ENCODE measurements at regions not wholly inside any gene's neighbourhood (a gene's known extent, or its start where the extent isn't known, plus 50 kb on each side); places are given as distances from the start of the nearest gene placed in this dataset.

DNA sequence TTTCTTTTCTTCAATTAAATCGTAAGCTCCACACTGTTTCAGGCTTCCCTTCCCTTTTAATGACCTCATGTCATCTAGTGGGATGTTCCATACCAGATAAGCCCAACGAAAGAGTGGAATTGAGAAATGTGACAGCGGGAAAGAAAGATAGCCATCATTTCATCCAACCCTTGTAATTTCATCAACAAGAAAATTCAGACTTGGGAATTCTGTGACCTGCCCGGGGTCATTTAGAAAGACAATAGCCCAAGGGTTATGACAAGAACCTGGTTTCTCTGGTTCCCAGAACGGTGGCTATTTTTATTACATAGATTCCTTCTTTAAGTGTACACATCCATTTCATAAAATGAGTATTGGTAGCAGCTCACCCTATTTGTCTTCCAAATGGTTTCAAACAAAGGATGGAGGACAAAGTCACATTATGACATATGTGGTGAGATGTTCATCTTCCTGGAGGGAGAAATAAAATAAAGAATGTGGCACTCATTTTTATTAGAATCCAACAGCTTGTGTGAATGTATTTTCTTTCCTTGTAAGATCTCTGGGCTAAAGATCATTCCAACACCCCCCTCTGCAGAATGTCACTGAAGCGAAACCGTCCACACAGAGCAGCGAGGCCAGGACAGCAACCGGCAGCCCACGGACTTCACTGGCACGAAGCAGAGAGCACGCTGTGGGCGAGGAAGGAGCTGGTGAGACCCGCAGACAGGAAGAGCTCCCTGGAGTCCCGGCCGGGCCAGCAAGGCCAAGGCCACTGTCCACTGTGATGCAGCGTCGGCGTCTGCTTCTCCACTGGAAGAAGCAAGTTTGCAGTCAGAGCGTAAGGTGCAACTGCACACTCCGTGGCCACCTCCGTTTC is 199.9 kb downstream of the KLF6 start:
- 95% methylated on average over 22 of the region's 22 CpGs for WGBS (ENCODE audit: low lambda C conversion rate)
- H3K4me2 ChIP-seq = no peak overlapping the region
- no peak overlapping the region for H2AFZ ChIP-seq (ENCODE audit: low read depth)

DNA sequence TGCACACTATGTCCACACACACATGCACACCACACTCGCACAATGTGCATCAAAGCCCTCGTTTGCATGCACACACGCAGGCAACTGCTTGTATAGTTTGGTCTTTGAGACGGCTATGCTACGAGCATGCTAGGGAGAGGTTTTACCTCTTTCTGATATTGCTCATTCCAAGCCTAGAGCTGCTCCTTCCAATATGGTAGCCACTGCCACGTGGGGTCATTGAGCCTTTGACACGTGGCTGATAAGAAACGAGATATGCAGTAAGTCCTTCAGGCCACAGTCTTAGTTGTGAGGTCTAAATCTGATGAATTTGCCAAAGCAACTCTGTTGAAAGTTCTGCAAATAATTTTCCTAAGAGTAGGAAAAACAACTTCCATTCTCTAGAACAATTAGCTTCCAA is 204.4 kb downstream of the KLF6 start:
- Histone ChIP-seq H3K27ac (ENCODE audit: low read depth in 2 of 2, low read length in 1 of 2) (no peak overlapping the region), H3K4me3 (ENCODE audit: low read depth in 2 of 2, low read length in 1 of 2) (no peak overlapping the region), H3K9me3 (no peaks in the 10 kb centered on the region), H3K36me3 (replicated peaks in 1 of 2; ENCODE audit: control insufficient read depth in 1 of 2, insufficient read depth in 2 of 2, low read length in 1 of 2) (no peaks in the 10 kb centered on the region), H4K20me1 (ENCODE audit: insufficient read depth) (no peaks in the 10 kb centered on the region), H3K4me1 (ENCODE audit: control insufficient read depth in 1 of 2, insufficient read depth in 2 of 2, low read depth in 1 of 2, low read length in 1 of 2) (no peaks in the 10 kb centered on the region), H3K79me2 (ENCODE audit: insufficient read depth) (no peaks in the 10 kb centered on the region), H3K9me2 (no peaks in the 10 kb centered on the region), H3K9ac (no peak overlapping the region), H3K27me3 (ENCODE audit: insufficient read depth) (no peaks in the 10 kb centered on the region), H3K4me2 (no peak overlapping the region), H3F3A (replicated peaks; ENCODE audit: insufficient read depth) (no peaks in the 10 kb centered on the region), H2AFZ (ENCODE audit: low read depth) (no peak overlapping the region)
- ChIA-PET CTCF (interaction anchor here (0.6 kb wide), 1 partner anchor 163 kb away, joined by 4 read pairs; no protein-coding TSS in a partner anchor), POLR2A (no interaction called here)
- 77% methylated on average over 8 of the region's 8 CpGs for WGBS (ENCODE audit: low lambda C conversion rate)
- no peak for DNase-seq
- TF ChIP-seq EP300 (IDR thresholded peaks at IDR 0.05; ENCODE audit: borderline replicate concordance in 1 of 2, low read depth in 1 of 2, low read length in 1 of 2) = no peak
- TF ChIP-seq, protein P1, sequence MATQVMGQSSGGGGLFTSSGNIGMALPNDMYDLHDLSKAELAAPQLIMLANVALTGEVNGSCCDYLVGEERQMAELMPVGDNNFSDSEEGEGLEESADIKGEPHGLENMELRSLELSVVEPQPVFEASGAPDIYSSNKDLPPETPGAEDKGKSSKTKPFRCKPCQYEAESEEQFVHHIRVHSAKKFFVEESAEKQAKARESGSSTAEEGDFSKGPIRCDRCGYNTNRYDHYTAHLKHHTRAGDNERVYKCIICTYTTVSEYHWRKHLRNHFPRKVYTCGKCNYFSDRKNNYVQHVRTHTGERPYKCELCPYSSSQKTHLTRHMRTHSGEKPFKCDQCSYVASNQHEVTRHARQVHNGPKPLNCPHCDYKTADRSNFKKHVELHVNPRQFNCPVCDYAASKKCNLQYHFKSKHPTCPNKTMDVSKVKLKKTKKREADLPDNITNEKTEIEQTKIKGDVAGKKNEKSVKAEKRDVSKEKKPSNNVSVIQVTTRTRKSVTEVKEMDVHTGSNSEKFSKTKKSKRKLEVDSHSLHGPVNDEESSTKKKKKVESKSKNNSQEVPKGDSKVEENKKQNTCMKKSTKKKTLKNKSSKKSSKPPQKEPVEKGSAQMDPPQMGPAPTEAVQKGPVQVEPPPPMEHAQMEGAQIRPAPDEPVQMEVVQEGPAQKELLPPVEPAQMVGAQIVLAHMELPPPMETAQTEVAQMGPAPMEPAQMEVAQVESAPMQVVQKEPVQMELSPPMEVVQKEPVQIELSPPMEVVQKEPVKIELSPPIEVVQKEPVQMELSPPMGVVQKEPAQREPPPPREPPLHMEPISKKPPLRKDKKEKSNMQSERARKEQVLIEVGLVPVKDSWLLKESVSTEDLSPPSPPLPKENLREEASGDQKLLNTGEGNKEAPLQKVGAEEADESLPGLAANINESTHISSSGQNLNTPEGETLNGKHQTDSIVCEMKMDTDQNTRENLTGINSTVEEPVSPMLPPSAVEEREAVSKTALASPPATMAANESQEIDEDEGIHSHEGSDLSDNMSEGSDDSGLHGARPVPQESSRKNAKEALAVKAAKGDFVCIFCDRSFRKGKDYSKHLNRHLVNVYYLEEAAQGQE (IDR thresholded peaks at IDR 0.05; ENCODE audit: low read depth, low read length) = no peak
- no peak for TF ChIP-seq FOXM1 (IDR thresholded peaks at IDR 0.05; ENCODE audit: low read depth)
- TF ChIP-seq, protein P2, sequence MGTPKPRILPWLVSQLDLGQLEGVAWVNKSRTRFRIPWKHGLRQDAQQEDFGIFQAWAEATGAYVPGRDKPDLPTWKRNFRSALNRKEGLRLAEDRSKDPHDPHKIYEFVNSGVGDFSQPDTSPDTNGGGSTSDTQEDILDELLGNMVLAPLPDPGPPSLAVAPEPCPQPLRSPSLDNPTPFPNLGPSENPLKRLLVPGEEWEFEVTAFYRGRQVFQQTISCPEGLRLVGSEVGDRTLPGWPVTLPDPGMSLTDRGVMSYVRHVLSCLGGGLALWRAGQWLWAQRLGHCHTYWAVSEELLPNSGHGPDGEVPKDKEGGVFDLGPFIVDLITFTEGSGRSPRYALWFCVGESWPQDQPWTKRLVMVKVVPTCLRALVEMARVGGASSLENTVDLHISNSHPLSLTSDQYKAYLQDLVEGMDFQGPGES (IDR thresholded peaks at IDR 0.05; ENCODE audit: low read depth, low read length) = no peak
- TF ChIP-seq GABPA (IDR thresholded peaks at IDR 0.05; ENCODE audit: low read depth) = no peak
- TF ChIP-seq NFIC (IDR thresholded peaks at IDR 0.05; ENCODE audit: borderline replicate concordance) = no peak

More for the DNA sequence above, 199.9 kb downstream of the KLF6 start:
- Histone ChIP-seq H3K27ac (ENCODE audit: low read depth in 2 of 2, low read length in 1 of 2) (no peak overlapping the region), H3K9me3 (no peaks in the 10 kb centered on the region), H3K4me3 (ENCODE audit: low read depth in 2 of 2, low read length in 1 of 2) (no peak overlapping the region), H3K9me2 (no peaks in the 10 kb centered on the region), H3K9ac (no peak overlapping the region), H3F3A (replicated peaks; ENCODE audit: insufficient read depth) (no peaks in the 10 kb centered on the region), H4K20me1 (ENCODE audit: insufficient read depth) (no peaks in the 10 kb centered on the region), H3K36me3 (replicated peaks in 1 of 2; ENCODE audit: control insufficient read depth in 1 of 2, insufficient read depth in 2 of 2, low read length in 1 of 2) (no peaks in the 10 kb centered on the region), H3K4me1 (ENCODE audit: control insufficient read depth in 1 of 2, insufficient read depth in 2 of 2, low read depth in 1 of 2, low read length in 1 of 2) (no peaks in the 10 kb centered on the region), H3K27me3 (ENCODE audit: insufficient read depth) (no peaks in the 10 kb centered on the region), H3K79me2 (ENCODE audit: insufficient read depth) (no peaks in the 10 kb centered on the region)
- CTCF ChIA-PET = interaction anchor here (0.6 kb wide), 1 partner anchor 1289 kb away, joined by 3 read pairs; no protein-coding TSS in a partner anchor
- TF ChIP-seq RAD21 (IDR thresholded peaks at IDR 0.05; ENCODE audit: low read length) (no peak), MEF2A (IDR thresholded peaks at IDR 0.05; ENCODE audit: borderline replicate concordance, low read depth) (no peak)
- TF ChIP-seq, protein P3, sequence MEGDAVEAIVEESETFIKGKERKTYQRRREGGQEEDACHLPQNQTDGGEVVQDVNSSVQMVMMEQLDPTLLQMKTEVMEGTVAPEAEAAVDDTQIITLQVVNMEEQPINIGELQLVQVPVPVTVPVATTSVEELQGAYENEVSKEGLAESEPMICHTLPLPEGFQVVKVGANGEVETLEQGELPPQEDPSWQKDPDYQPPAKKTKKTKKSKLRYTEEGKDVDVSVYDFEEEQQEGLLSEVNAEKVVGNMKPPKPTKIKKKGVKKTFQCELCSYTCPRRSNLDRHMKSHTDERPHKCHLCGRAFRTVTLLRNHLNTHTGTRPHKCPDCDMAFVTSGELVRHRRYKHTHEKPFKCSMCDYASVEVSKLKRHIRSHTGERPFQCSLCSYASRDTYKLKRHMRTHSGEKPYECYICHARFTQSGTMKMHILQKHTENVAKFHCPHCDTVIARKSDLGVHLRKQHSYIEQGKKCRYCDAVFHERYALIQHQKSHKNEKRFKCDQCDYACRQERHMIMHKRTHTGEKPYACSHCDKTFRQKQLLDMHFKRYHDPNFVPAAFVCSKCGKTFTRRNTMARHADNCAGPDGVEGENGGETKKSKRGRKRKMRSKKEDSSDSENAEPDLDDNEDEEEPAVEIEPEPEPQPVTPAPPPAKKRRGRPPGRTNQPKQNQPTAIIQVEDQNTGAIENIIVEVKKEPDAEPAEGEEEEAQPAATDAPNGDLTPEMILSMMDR (IDR thresholded peaks at IDR 0.05) = no peak
- POLR2A ChIA-PET = no interaction called here
- no peak for DNase-seq

All from SK-N-SH (cell line).